Testis (tissue), 2 donors: ENCODE measurements at regions not wholly inside any gene's neighbourhood (a gene's known extent, or its start where the extent isn't known, plus 50 kb on each side); places are given as distances from the start of the nearest gene placed in this dataset.

Source experiments
- CTCF ChIP-seq, 3 experiments: fragments of 450-650 bp in 2 of 3; fragments of 200-600 bp in 1 of 3; sonication (generic) in 1 of 3; IDR thresholded peaks; one replicate each; pipeline ENCODE4 v1.5.1; 2016 to 2019; ENCODE audit warnings: antibody characterized with exemption in 3 of 3, mild to moderate bottlenecking in 2 of 3, moderate library complexity in 1 of 3
- POLR2A ChIP-seq: fragments of 450-650 bp; IDR thresholded peaks from one replicate; pipeline ENCODE4 v1.6.1; 2017; ENCODE audit warnings: antibody characterized with exemption, mild to moderate bottlenecking, moderate library complexity

GRCh38 chr7:11221984-11222383 is 248.3 kb downstream of the PHF14 start:
- no peak for TF ChIP-seq CTCF (IDR thresholded peaks at IDR 0.05)
- TF ChIP-seq POLR2A: no peak
